MM.1S (cell line): ENCODE measurements at regions not wholly inside any gene's neighbourhood (a gene's known extent, or its start where the extent isn't known, plus 50 kb on each side); places are given as distances from the start of the nearest gene placed in this dataset.

Source experiments
- DNase-seq: peaks from one replicate; pipeline ENCODE4 v3.0.0-alpha.2; 2015
- H2AFZ ChIP-seq: fragments of 300-600 bp; sonication (generic); 2 replicates; pipeline ENCODE4 v1.6.0; 2016; ENCODE audit warnings: antibody characterized with exemption, low read length
- H3F3A ChIP-seq: fragments of 300-600 bp; sonication (generic); 2 replicates; pipeline ENCODE4 v1.6.1; 2016; ENCODE audit warnings: mild to moderate bottlenecking, antibody characterized with exemption, low read length, moderate library complexity, mixed read lengths; ENCODE audit not compliant: insufficient read depth
- H3K27ac ChIP-seq: fragments of 300-600 bp; sonication (generic); 2 replicates; pipeline ENCODE4 v1.5.1; 2016; ENCODE audit warnings: mild to moderate bottlenecking, low read length
- H3K27me3 ChIP-seq: fragments of 300-600 bp; sonication (generic); replicated peaks from 2 replicates; pipeline ENCODE4 v1.6.0; 2016; ENCODE audit warnings: low read length; ENCODE audit not compliant: insufficient read depth
- H3K36me3 ChIP-seq: fragments of 300-600 bp; sonication (generic); replicated peaks from 2 replicates; pipeline ENCODE4 v1.6.1; 2016; ENCODE audit warnings: mild to moderate bottlenecking, low read length, mixed read lengths; ENCODE audit not compliant: insufficient read depth
- H3K4me1 ChIP-seq: fragments of 300-600 bp; sonication (generic); 2 replicates; pipeline ENCODE4 v1.6.1; 2016; ENCODE audit warnings: low read length, mixed read lengths
- H3K4me2 ChIP-seq: fragments of 300-600 bp; sonication (generic); 2 replicates; pipeline ENCODE4 v1.6.0; 2016; ENCODE audit warnings: low read depth, low read length
- H3K4me3 ChIP-seq: fragments of 300-600 bp; sonication (generic); 2 replicates; pipeline ENCODE4 v1.5.1; 2016; ENCODE audit warnings: low read length, mixed read lengths
- H3K79me2 ChIP-seq: fragments of 300-600 bp; sonication (generic); 2 replicates; pipeline ENCODE4 v1.6.1; 2016; ENCODE audit warnings: mixed run types, low read length, mixed read lengths
- H3K9ac ChIP-seq: fragments of 300-600 bp; sonication (generic); 2 replicates; pipeline ENCODE4 v1.6.1; 2016; ENCODE audit warnings: low read length, mixed read lengths
- H3K9me2 ChIP-seq: fragments of 300-600 bp; sonication (generic); replicated peaks from 2 replicates; pipeline ENCODE4 v1.6.1; 2016; ENCODE audit warnings: mild to moderate bottlenecking, low read length, mixed read lengths; ENCODE audit not compliant: insufficient read depth
- H3K9me3 ChIP-seq: fragments of 300-600 bp; sonication (generic); replicated peaks from 2 replicates; pipeline ENCODE4 v1.6.1; 2016; ENCODE audit warnings: mild to moderate bottlenecking, low read length, mixed read lengths; ENCODE audit not compliant: insufficient read depth
- H4K20me1 ChIP-seq: fragments of 300-600 bp; sonication (generic); 2 replicates; pipeline ENCODE4 v1.6.1; 2016; ENCODE audit warnings: mild to moderate bottlenecking, low read length, moderate library complexity, mixed read lengths; ENCODE audit not compliant: insufficient read depth
- EZH2 ChIP-seq: fragments of 300-600 bp; sonication (generic); optimal IDR thresholded peaks from 2 replicates; pipeline ENCODE3; 2017; ENCODE audit warnings: low read depth, mild to moderate bottlenecking, antibody characterized with exemption, low read length, mixed read lengths
- EZH2phosphoT487 ChIP-seq: fragments of 300-600 bp; sonication (generic); IDR thresholded peaks from 2 replicates; pipeline ENCODE4 v1.6.1; 2018; ENCODE audit warnings: antibody characterized with exemption, low read length
- TF ChIP-seq, protein P1 (sequence below): fragments of 300-600 bp; sonication (generic); IDR thresholded peaks from 2 replicates; pipeline ENCODE4 v1.5.1; 2016; ENCODE audit warnings: antibody characterized with exemption, low read length, mixed read lengths

GRCh38 chr5:110957934-110958333 lies 113.6 kb upstream of the TSLP start:
- DNase-seq: no peak
- no peaks in the 10 kb centered on the region for H3K79me2 ChIP-seq
- H3K4me2 ChIP-seq: no peak overlapping the region
- H3K9me3 ChIP-seq: no peaks in the 10 kb centered on the region
- H3K36me3 ChIP-seq: no peaks in the 10 kb centered on the region
- H3K4me3 ChIP-seq: no peak overlapping the region
- H3K9ac ChIP-seq: no peak overlapping the region
- no peaks in the 10 kb centered on the region for H4K20me1 ChIP-seq
- H3K27ac ChIP-seq: no peak overlapping the region
- no peaks in the 10 kb centered on the region for H3K4me1 ChIP-seq
- H2AFZ ChIP-seq: no peak overlapping the region
- no peaks in the 10 kb centered on the region for H3K9me2 ChIP-seq
- TF ChIP-seq, protein P1, sequence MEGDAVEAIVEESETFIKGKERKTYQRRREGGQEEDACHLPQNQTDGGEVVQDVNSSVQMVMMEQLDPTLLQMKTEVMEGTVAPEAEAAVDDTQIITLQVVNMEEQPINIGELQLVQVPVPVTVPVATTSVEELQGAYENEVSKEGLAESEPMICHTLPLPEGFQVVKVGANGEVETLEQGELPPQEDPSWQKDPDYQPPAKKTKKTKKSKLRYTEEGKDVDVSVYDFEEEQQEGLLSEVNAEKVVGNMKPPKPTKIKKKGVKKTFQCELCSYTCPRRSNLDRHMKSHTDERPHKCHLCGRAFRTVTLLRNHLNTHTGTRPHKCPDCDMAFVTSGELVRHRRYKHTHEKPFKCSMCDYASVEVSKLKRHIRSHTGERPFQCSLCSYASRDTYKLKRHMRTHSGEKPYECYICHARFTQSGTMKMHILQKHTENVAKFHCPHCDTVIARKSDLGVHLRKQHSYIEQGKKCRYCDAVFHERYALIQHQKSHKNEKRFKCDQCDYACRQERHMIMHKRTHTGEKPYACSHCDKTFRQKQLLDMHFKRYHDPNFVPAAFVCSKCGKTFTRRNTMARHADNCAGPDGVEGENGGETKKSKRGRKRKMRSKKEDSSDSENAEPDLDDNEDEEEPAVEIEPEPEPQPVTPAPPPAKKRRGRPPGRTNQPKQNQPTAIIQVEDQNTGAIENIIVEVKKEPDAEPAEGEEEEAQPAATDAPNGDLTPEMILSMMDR: no peak
- TF ChIP-seq EZH2phosphoT487: no peak
- TF ChIP-seq EZH2: no peak
- no peaks in the 10 kb centered on the region for H3F3A ChIP-seq
- H3K27me3 ChIP-seq: no peaks in the 10 kb centered on the region

DNA sequence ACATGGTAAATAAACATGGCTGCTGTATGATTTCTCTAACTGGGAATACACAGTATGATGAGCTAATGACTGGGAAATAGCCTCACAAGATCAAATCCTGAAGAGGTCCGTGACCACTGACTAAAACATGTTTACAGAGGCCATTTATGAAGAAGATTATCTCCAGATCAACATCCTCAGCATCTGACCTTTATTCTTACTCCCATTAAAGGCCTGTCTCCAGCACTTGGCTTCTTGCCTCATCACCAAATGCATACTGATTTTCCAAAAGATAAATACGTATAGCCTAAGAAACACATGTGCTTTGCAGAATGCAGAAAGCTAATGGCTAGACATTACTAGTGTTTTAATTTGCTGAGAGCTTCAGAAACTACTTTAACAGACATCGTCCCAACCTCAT lies 108.0 kb upstream of the TSLP start:
- H3K79me2 ChIP-seq: no peaks in the 10 kb centered on the region
- no peaks in the 10 kb centered on the region for H4K20me1 ChIP-seq
- H3K9me3 ChIP-seq: no peaks in the 10 kb centered on the region
- no peak overlapping the region for H3K4me3 ChIP-seq
- no peaks in the 10 kb centered on the region for H3K9me2 ChIP-seq
- no peaks in the 10 kb centered on the region for H3K27me3 ChIP-seq
- no peaks in the 10 kb centered on the region for H3K36me3 ChIP-seq
- no peaks in the 10 kb centered on the region for H3F3A ChIP-seq
- H3K27ac ChIP-seq: no peak overlapping the region
- H3K4me1 ChIP-seq: no peaks in the 10 kb centered on the region
- H3K9ac ChIP-seq: no peak overlapping the region
- TF ChIP-seq EZH2phosphoT487: no peak
- TF ChIP-seq, protein P1: no peak
- no peak for TF ChIP-seq EZH2
- H3K4me2 ChIP-seq: no peak overlapping the region
- no peak overlapping the region for H2AFZ ChIP-seq
- no peak for DNase-seq

GRCh38 chr5:110965773-110966581 lies 105.5 kb upstream of the TSLP start:
- Histone ChIP-seq H4K20me1 (no peaks in the 10 kb centered on the region), H3F3A (no peaks in the 10 kb centered on the region), H3K9me3 (no peaks in the 10 kb centered on the region), H3K79me2 (no peaks in the 10 kb centered on the region), H3K4me2 (no peak overlapping the region), H3K4me3 (no peak overlapping the region), H3K9ac (no peak overlapping the region), H3K27ac (no peak overlapping the region), H3K36me3 (no peaks in the 10 kb centered on the region), H3K4me1 (no peaks in the 10 kb centered on the region), H2AFZ (no peak overlapping the region), H3K27me3 (no peaks in the 10 kb centered on the region), H3K9me2 (no peaks in the 10 kb centered on the region)
- TF ChIP-seq EZH2: no peak
- TF ChIP-seq EZH2phosphoT487: no peak
- TF ChIP-seq, protein P1: no peak
- DNase-seq: no peak
